Pons (tissue), 1 donor: ENCODE measurements at regions not wholly inside any gene's neighbourhood (a gene's known extent, or its start where the extent isn't known, plus 50 kb on each side); places are given as distances from the start of the nearest gene placed in this dataset.
"Not testable (repeated sequence)": the region's sequence is repeated elsewhere in the genome, so short reads cannot be mapped to it uniquely, and the experiment has no call there.

Experiments used
- DNase-seq: peaks from one replicate; pipeline ENCODE4 v3.0.0-alpha.2; 2016; ENCODE audit warnings: low spot score

DNA sequence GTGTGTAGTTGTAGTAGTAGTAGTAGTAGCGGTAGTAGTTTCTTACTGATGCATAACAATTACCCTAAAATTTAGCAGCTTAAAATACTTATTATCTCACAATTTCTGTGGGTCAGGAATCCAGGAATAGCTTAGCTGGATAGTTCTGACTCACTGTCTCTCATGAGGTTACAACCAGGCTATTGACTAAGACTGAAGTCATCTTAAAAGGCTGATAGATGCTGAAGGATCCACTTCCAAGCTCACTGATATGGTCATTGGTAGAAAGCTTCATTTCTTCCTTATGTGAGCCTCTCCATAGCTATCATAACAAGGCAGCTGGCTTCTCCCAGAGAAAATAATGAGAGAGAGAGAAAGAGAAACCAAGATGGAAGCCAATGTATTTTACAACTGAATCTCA, 147.5 kb upstream of the FBXL17 start:
- DNase-seq, result no peak

DNA sequence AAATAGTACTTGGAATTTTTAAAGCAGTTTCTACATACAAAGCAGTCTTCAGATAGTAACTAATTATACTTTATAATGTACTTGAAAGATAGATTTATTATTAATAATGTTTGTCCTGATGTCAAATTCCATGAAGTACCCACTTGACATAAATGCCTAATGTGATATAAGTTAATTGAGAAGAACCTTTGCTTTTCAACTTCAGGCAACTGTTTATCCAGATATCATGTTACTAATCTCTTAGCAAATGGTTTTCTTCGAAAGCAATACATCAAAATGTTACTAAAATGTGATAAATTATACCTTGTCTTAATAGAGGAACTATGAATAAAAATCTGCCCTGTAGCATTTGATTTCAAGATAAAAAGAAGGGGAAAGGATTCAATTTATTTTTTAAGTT, 146.8 kb upstream of the FBXL17 start:
- no peak for DNase-seq

DNA sequence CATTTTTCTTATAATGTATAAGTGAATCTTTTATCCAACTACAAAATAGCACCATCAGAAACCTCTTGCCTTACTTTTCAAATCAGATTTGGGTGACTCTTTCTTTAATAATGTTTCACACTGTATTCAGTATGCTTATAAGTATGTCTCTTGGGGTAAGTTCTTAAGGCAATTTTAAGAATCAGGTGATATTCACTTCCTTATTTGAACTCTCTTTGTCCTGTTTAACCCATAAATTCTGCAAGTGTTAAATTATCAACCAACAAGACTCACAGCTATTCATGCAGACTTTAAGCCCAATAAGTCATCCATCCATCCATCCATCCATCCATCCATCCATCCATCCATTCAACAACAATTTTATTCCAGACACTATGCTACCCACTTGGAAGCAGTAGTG, 142.7 kb upstream of the FBXL17 start:
- DNase-seq, result no peak

DNA sequence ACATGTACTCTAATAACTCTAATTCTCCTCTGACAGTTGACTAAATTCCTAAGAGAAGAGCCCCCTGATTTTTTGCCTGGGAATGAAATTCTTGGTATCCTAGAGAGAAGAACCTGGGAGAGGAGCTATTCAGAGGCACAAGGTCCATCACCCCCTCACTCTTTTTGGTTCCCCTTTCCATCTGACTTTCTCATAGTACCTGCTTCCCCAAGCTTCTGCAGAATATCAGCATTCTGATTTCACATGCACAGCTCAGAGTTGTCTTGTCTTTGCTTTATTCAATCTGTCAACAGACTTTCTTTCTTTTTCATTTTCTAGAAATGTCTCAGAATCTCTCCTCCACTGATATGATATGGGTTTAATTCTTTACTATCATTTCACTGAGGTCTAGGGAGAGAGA, 141.5 kb upstream of the FBXL17 start:
- no peak for DNase-seq

DNA sequence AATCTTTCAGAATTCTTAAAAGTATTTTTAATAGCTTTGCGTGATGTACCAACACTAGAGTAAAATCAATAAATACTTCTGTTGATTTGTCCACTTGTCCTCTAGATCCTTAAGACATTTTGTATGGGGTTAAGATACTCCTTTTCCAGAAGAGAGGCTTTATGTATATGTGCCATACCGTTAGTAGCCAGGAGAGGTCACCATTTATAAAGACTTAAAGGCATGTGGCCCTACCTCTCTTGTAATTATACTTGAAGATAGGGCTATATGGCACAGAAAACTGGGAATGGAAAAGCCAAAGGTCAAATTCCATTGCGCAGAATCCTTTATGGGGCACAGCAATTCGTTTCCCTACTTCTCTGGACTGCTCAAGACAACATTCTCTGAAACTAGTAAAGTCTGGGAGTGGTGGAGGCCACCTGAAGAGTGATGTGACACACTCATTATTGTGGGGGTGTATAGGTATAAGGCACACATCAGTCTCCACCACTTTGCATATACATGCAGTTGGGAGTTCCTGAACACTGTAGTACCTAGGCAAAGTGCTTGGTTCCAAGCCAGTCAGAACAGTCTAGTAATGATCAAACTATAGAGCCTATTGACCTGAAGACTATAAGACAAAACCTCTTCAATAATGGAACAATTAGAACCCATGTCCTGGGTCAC, 140.1 kb upstream of the FBXL17 start:
- DNase-seq, result peak; percentile 40

DNA sequence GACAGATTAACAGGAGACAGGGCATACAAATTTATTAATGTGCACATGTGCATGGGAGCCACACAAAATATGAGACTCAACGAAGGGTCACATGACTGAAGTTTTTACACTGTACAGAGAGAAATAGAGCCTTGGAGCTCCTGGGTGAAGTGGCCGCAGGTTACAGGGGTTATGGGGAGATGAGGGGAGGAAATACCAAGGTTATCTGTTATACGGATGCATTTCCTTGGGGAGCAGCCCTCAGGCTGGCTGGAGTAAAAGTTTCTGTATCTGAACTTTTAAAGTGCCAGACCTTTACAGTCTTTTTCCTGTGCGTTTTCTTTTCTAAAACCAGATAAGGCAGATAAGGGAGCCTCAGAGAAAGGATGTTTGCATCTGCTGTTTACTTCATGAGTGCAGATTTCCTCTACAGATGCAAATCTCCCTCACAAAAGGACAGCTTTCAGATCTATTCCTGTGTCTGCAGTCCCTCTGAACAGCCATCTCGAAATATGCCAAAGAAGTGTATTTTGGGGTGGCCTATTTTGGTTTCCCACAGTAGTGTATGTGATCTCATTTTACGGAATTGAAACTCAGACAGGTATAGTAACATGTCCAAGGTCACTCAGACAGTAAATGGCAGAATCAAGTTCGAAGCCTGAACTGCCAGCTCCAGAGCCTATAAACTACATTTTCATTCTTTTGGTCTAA, 139.3 kb upstream of the FBXL17 start:
- DNase-seq, result no peak

DNA sequence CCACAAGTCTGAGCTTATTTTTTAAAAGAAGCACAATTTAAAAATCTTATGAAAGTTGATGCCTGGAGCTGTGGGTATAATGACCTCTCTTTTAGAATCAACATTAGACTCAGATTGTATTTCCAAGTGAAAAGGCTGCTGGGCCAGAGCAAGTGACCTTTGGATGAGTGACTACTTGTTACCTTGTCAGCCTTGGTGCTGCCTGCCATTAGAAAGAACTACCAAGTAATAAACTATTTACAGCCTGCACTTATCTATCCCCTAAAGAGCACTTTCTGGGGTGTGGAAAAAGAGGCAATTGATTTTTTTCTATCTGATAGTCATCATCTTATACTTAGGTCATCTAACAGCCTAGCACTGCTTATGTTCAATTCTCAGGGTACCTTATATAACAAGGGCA, 134.9 kb upstream of the FBXL17 start:
- no peak for DNase-seq

DNA sequence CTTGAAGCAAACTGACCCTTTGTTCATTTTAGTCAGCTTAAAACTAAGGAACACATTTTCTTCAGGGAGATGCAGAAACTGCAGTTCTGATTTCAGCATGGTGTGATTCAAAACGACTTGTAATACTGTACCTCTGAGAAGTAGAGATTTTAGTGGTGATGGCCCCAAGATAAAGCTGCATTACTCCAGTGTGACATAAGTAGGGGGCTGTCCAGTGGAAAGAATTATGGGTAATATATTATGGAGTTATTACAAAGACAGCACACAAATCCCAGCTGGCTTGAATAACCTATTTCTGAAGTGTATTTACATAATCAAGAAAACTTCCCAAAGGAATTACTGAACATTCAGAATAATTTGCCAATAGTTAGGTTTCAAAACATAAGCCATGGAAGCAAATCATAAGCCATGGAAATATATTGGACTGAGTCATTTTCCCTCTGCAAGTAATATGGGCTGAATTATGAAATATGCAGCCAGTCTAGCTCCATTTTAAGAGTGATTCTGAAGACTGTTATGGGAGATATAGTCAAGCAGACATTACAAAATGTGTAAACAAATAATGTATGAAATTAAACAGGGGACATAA, 133.7 kb upstream of the FBXL17 start:
- no peak for DNase-seq

DNA sequence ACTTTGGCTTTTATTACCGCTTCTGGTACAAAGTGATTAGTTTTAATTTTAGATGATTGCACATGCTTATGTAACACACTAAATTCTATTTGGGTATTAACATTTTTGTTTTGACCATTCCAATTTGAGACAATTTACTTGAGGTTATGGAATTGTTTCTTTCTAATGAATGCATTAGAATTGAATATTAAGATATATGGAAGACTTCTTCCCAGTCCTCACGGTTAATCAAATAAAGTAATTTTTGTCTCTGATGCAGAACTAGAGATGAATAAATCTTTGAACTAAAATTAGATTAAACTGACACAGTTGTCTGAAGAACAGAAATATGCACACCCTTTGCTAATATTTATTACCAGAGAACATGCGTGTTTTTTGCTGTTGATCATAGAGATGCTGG, 127.1 kb upstream of the FBXL17 start:
- no peak for DNase-seq

DNA sequence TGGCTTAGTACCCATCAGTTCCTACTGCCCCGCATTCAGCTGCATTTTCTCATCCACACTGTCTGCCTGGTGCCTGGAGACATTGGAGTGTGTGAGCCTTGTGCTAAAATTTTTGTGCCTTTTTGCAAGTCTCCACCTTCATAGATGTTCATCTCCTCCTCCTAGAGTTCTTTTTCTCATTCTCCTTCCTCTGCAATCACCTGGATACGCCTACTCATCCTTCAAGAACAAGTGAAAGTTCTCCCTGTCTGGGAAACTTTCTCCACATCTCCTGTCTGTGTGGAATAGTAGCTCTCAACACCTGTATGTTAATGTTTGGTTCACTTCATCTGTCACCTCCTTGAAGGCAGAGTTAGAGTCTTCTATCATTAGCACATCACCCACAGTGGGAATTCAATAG, 125.7 kb upstream of the FBXL17 start:
- no peak for DNase-seq

DNA sequence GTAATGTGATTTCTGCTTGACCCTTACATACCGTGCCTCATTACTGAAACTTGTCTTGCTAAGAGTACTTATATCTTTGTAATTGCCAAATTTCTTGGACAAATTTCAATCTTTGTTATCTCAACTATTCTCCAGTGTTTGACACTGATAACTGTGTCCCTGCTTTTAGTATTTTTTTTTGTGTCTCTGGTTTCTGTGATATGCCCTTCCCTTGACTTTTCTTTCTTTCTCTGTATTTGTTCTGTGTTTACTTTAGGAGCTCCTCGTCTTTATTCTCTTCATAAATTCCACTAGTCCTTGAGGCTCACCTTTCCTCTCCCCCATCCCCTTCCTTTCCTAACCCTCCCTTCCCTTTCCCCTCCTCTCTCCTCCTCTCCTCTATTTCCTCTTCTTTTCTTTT, 123.7 kb upstream of the FBXL17 start:
- DNase-seq, result no peak

DNA sequence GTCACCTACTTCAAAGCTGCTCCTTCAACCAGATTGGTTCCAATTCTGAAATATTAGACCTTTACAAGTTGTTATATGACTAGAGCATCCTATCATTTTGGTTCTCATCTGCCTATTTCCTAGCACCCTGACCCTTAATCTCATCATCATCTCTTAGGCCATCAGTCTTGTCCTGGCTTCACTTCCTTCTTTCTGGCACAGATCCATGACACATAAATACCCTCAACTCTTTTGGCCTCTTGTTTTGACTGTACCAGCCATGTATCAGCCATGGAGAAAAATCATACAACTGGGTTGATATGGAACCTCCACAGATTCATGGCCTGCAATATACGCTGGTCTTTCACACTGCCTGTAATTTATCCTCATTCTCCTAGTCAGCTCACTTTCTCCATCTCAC, 123.1 kb upstream of the FBXL17 start:
- DNase-seq, result no peak

DNA sequence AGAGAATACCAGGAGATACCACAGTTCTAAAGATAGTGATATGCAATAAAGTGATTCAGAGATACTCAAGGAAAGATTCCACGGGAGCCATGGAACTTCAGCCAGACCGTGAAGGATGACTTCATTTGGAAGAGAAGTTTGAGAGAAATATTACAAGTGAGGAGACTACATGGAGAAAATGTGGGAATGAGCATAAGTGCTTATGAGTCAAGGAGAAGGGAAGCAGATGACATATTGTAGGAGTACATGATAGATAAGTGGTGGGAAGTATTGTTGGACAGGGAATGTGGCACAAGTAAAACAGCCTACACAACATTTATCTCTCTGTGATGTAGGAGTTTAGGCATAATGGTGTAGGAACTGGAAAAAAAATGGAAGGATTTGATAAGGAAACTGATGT, 122.1 kb upstream of the FBXL17 start:
- DNase-seq, result no peak

DNA sequence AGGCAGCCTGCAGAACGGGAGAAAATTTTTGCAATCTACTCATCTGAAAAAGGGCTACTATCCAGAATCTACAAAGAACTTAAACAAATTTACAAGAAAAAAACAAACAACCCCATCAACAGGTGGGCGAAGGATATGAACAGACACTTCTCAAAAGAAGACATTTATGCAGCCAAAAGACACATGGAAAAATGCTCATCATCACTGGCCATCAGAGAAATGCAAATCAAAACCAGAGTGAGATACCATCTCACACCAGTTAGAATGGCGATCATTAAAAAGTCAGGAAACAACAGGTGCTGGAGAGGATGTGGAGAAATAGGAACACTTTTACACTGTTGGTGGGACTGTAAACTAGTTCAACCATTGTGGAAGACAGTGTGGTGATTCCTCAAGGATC, 113.7 kb upstream of the FBXL17 start:
- DNase-seq, result not testable (repeated sequence)

DNA sequence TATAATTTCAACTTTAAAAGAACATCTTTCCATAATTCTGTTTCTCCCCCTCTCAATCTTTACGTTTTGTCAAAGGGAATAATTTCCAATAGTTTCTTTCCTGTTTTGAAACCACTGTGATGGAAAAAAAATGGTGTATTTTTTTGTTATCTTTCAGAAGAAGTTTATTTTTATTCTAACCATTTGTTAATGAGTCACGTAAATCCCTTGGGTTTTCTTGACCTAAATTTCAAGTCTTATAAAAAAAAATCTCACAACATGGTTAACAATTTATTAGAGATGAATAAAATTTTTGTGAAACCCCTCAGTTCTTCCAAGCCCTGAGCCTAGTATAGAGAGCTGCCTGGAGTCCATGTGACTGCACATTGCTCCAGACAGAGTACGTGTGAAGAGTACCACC, 106.1 kb upstream of the FBXL17 start:
- DNase-seq, result no peak

DNA sequence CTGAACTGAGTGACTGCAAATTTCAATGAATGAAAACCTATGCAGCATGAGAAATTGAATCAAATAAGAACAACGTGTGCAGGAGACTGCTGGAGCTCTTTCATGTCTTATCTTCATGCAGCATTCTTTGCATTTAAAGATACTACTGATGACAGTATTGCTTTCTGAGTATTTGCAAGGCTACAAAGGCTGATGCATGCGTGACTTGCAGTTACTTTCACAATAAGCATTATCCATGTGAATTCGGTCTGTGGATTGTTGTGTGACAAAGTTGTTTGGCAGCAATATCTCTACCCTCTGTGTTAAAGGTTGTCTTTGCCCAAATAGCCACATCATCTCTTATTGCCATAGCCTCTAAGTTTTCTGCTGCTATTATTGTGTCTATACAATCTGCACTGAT, 102.1 kb upstream of the FBXL17 start:
- DNase-seq, result no peak

DNA sequence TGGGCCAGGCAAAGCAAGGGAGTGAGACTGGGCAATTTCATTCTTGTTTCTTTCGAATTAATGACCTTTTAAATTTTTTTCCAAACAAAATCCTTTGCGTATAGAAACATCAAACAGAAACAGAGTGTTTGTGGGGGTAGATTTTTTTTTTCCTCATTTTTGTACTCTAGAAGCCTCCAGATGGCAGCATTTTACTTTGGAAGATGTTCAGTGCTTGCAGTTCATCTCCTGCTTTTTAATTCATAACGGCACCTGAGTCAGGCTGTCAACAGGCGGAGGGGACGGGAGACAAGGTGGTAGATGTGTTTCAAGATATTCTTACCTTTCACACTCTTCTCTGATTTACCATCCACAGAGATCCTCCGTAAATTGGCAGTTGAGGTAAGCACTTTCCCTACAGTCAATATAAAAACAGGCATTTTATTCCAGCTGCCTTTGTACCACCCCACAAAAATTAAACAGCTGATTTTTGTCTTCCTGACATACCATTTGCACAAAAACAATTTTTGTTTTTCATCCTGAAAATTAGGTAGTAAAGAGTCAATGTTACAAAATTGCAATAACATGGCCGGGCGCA, 99.5 kb upstream of the FBXL17 start:
- peak; percentile 50 for DNase-seq

DNA sequence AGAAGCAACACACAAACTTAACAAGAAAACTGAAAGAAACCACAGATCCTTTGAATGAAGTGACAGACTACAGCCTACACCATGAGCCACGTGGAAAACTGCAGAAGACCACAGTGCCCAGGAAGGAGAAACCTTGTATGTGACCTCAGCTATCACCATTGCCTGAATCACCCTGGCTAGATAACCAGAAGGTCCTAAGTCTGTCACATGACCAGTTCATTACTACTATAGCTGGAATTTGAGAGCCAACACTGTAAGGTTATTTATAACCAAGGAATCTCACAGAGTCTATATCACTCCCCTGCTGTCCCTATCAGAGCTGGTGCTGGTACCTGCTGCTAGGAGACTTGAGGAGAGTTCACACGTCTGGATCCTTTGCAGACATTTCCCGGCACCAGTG, 90.3 kb upstream of the FBXL17 start:
- no peak for DNase-seq

DNA sequence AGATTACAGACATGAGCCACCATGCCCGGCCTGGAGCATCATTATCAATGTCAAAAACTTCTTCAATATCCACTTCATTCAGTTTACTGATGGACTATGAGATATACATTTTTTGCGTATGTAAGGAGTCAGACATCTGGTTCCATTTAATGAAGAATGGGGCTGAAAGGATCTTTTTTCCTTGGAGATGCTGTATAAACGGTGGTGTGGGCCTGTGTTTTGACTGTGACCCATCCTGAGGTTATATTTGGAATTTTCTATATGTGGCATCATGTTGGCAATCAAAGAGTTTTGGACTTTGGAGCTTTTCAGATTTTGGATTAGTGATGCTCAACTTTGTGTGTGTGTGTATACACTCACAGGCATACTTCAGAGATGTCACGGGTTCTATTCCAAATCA, 85.7 kb upstream of the FBXL17 start:
- DNase-seq, result no peak

DNA sequence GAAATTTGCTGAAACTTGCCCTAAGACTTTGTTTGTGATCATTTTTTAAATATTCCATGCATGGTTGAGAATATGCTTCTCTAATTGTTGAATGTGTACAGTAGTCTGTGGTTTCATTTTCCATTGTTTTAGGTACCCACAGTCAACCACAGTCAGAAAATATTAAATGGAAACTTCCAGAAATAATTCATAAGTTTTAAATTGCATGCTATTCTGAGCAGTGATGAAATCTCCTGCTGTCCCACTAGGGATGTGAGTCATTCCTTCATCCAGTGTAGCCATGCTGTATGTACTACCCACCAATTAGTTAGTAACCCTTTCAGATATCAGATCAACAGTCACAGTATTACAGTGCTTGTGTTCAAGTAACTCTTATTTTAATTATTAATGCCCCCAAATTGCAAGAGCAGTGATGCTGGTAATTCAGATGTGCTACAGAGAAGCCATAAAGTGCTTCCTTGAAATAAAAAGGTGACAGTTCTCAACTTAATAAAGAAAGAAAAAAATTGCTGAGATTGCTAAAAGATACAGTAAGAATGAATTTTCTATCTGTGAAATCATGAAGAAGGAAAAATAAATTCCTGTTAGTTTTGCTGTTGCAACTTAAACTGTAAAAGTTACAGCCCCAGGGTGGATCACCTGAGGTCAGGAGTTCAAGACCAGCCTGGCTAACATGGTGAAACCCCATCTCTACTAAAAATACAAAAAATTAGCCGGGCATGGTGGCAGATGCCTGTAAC, 79.9 kb upstream of the FBXL17 start:
- no peak for DNase-seq

DNA sequence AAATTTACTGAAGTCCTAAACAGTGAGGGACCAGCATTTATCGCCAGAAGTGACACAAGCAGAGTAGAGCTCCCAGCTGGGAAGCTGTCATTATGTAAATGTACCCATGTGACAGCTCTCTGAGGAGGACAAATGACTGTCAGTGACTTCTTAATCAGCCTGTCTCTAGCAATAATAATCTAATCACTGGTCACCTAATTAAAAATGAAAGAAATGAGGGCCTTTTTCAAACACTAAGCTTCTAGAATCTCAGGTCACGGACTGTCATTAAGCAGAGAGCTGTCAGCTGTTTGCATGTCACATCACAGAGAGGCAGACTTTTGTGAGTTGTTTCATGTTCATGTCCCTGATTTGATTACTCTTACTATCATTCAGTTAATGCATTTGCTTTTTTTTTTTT, 77.9 kb upstream of the FBXL17 start:
- DNase-seq, result peak; percentile 54

DNA sequence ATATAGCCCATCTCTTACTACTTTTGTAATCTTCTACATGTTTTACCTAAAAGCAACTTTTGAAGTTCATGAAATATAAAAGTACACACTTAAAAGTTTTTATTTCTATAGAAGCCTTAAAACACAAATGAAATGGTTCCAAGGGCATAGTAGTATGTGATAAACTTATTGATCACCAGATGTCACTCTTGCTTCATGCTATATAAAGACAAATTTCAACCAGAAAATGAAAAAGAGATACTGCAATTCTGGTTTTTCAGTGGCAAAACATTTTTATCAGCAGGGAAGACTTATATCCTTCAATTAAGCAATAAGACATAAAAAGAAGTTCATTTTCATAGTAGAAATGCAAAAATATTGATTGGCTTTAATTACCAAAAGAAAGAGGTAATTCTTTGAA, 69.4 kb upstream of the FBXL17 start:
- DNase-seq, result no peak

DNA sequence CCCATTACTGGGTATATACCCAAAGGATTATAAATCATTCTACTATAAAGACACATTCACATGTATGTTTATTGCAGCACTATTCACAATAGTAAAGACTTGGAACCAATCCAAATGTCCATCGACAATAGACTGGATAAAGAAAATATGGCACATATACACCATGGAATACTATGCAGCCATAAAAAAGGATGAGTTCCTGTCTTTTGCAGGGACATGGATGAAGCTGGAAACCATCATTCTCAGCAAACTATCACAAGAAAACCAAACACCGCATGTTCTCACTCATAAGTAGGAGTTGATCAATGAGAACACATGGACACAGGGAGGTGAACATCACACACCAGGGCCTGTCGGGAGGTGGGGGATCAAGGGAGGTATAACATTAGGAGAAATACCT, 62.2 kb upstream of the FBXL17 start:
- DNase-seq, result not testable (repeated sequence)
